Type B pancreatic cell (in vitro differentiated cells): ENCODE measurements at regions not wholly inside any gene's neighbourhood (a gene's known extent, or its start where the extent isn't known, plus 50 kb on each side); places are given as distances from the start of the nearest gene placed in this dataset.

Experiments used
- DNase-seq: peaks from one replicate; pipeline ENCODE4 v3.0.0; 2021; ENCODE audit warnings: mixed read lengths; ENCODE audit not compliant: unreplicated experiment; ENCODE audit errors: extremely low spot score
- H3K27ac Mint-ChIP-seq: 2 replicates; pipeline ENCODE4 v1.8.0; 2021; ENCODE audit warnings: mild to moderate bottlenecking, mixed read lengths
- H3K27me3 Mint-ChIP-seq: 2 replicates; pipeline ENCODE4 v1.8.0; 2021; ENCODE audit warnings: mixed read lengths
- H3K36me3 Mint-ChIP-seq: 2 replicates; pipeline ENCODE4 v1.8.0; 2021; ENCODE audit warnings: mixed read lengths
- H3K4me1 Mint-ChIP-seq: one replicate; pipeline ENCODE4 v1.8.0; 2021; ENCODE audit warnings: mixed read lengths; ENCODE audit not compliant: unreplicated experiment
- H3K4me3 Mint-ChIP-seq: 2 replicates; pipeline ENCODE4 v1.8.0; 2021; ENCODE audit warnings: mild to moderate bottlenecking, mixed read lengths
- H3K9me3 Mint-ChIP-seq: 2 replicates; pipeline ENCODE4 v1.8.0; 2021; ENCODE audit warnings: mixed read lengths
- CTCF ChIP-seq: fragments of 200-600 bp; sonication (generic); conservative IDR thresholded peaks from 2 replicates; pipeline ENCODE4 v1.5.0; 2021; ENCODE audit warnings: antibody characterized with exemption, mild to moderate bottlenecking

GRCh38 chr5:28780083-28780692, 1741.8 kb upstream of the CDH9 start:
- H3K4me1 Mint-ChIP-seq, result no peaks in the 10 kb centered on the region
- no peak overlapping the region for H3K27ac Mint-ChIP-seq
- no peaks in the 10 kb centered on the region for H3K36me3 Mint-ChIP-seq
- TF ChIP-seq CTCF, result no peak
- no peak overlapping the region for H3K4me3 Mint-ChIP-seq
- no peaks in the 10 kb centered on the region for H3K27me3 Mint-ChIP-seq
- DNase-seq, result no peak
- H3K9me3 Mint-ChIP-seq, result no peaks in the 10 kb centered on the region

- no peaks in the 10 kb centered on the region for H3K9me3 Mint-ChIP-seq
- no peak for DNase-seq
These were observed 1740.9 kb upstream of the CDH9 start for GRCh38 chr5:28779161-28779754.

GRCh38 chr5:28770307-28770706, 1731.9 kb upstream of the CDH9 start:
- no peak for TF ChIP-seq CTCF
- H3K27ac Mint-ChIP-seq, result no peak overlapping the region
- no peaks in the 10 kb centered on the region for H3K27me3 Mint-ChIP-seq
- peaks cover 5% of the 10 kb centered on the region for H3K9me3 Mint-ChIP-seq
- no peak for DNase-seq
- no peak overlapping the region for H3K4me3 Mint-ChIP-seq
- no peaks in the 10 kb centered on the region for H3K36me3 Mint-ChIP-seq
- H3K4me1 Mint-ChIP-seq, result no peaks in the 10 kb centered on the region

More at GRCh38 chr5:28779161-28779754, 1740.9 kb upstream of the CDH9 start:
- Mint-ChIP-seq H3K4me1 (no peaks in the 10 kb centered on the region), H3K27ac (no peak overlapping the region), H3K4me3 (no peak overlapping the region), H3K27me3 (no peaks in the 10 kb centered on the region), H3K36me3 (no peaks in the 10 kb centered on the region)
- TF ChIP-seq CTCF, result peak; percentile 60

- H3K27ac Mint-ChIP-seq, result no peak overlapping the region
- DNase-seq, result no peak
- H3K4me3 Mint-ChIP-seq, result no peak overlapping the region
- no peaks in the 10 kb centered on the region for H3K27me3 Mint-ChIP-seq
- H3K36me3 Mint-ChIP-seq, result no peaks in the 10 kb centered on the region
- H3K4me1 Mint-ChIP-seq, result no peaks in the 10 kb centered on the region
- H3K9me3 Mint-ChIP-seq, result no peaks in the 10 kb centered on the region
- peak; percentile 84 for TF ChIP-seq CTCF
These were observed 1728.3 kb upstream of the CDH9 start for GRCh38 chr5:28766565-28767158.

- Mint-ChIP-seq H3K27ac (no peak overlapping the region), H3K4me3 (no peak overlapping the region), H3K27me3 (no peaks in the 10 kb centered on the region), H3K4me1 (peaks cover 4% of the 10 kb centered on the region), H3K36me3 (no peaks in the 10 kb centered on the region), H3K9me3 (no peaks in the 10 kb centered on the region)
- DNase-seq, result no peak
- TF ChIP-seq CTCF, result no peak
These were observed 1713.0 kb upstream of the CDH9 start for GRCh38 chr5:28751396-28751795.
